ENCODE measurements at regions not wholly inside any gene's neighbourhood (a gene's known extent, or its start where the extent isn't known, plus 50 kb on each side); places are given as distances from the start of the nearest gene placed in this dataset.

DNA sequence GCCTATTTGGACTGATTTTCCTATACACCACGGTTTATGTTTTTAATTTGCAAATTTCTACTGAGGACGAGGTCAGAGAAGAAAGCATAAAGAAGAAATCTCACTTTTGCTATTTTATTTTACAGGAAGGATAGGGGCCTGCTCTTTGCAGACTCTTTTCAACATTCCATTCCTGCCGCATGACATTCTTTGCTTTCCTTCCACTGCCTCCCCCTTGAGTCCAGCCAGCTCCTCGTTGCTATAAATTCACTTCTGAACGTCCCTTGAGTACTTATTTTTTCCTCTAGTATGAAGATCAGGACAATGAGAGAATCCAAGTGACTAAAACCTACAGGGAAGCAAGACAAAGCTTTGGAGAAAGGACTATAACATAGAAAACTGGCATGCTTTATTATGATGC, 53.4 kb upstream of the PTGFR start:
- TF ChIP-seq, protein P1, sequence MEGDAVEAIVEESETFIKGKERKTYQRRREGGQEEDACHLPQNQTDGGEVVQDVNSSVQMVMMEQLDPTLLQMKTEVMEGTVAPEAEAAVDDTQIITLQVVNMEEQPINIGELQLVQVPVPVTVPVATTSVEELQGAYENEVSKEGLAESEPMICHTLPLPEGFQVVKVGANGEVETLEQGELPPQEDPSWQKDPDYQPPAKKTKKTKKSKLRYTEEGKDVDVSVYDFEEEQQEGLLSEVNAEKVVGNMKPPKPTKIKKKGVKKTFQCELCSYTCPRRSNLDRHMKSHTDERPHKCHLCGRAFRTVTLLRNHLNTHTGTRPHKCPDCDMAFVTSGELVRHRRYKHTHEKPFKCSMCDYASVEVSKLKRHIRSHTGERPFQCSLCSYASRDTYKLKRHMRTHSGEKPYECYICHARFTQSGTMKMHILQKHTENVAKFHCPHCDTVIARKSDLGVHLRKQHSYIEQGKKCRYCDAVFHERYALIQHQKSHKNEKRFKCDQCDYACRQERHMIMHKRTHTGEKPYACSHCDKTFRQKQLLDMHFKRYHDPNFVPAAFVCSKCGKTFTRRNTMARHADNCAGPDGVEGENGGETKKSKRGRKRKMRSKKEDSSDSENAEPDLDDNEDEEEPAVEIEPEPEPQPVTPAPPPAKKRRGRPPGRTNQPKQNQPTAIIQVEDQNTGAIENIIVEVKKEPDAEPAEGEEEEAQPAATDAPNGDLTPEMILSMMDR (IDR thresholded peaks at IDR 0.05) = no peak
- TF ChIP-seq POLR2A (IDR thresholded peaks at IDR 0.05) (no peak), POLR2AphosphoS5 (IDR thresholded peaks at IDR 0.05) (no peak)
